HEK293T (cell line): ENCODE measurements at regions not wholly inside any gene's neighbourhood (a gene's known extent, or its start where the extent isn't known, plus 50 kb on each side); places are given as distances from the start of the nearest gene placed in this dataset.

Source experiments
- CTCF ChIA-PET: fragments of 350-600 bp; formaldehyde crosslinking; extraction: SDS; loops from one replicate; lab custom pipeline; 2021; ENCODE audit warnings: antibody characterized with exemption, inconsistent platforms; lab: Yijun Ruan, JAX
- POLR2A ChIA-PET: fragments of 350-600 bp; formaldehyde crosslinking; extraction: SDS; loops from one replicate; lab custom pipeline; 2020; ENCODE audit warnings: antibody characterized with exemption, inconsistent platforms; lab: Yijun Ruan, JAX
- DNase-seq: peaks from one replicate; pipeline ENCODE4 v3.0.0; 2012; ENCODE audit warnings: mixed read lengths; ENCODE audit errors: extremely low spot score
- ARNT ChIP-seq: fragments of 450-650 bp; IDR thresholded peaks from 2 replicates; pipeline ENCODE4 v1.6.1; 2017; ENCODE audit warnings: mild to moderate bottlenecking
- BHLHE40 ChIP-seq: fragments of 450-650 bp; IDR thresholded peaks from 2 replicates; pipeline ENCODE4 v1.6.1; 2016; ENCODE audit warnings: mild to moderate bottlenecking, moderate library complexity, borderline replicate concordance
- CTBP1 ChIP-seq: fragments of 450-650 bp; IDR thresholded peaks from 2 replicates; pipeline ENCODE4 v1.6.1; 2016; ENCODE audit warnings: borderline replicate concordance
- ELF4 ChIP-seq: fragments of 450-650 bp; IDR thresholded peaks from 2 replicates; pipeline ENCODE4 v1.6.1; 2017; ENCODE audit warnings: antibody characterized with exemption
- FOXA1 ChIP-seq: fragments of 450-650 bp; IDR thresholded peaks from 2 replicates; pipeline ENCODE4 v1.6.1; 2016; ENCODE audit warnings: mild to moderate bottlenecking
- FOXK2 ChIP-seq: fragments of 450-650 bp; IDR thresholded peaks from 2 replicates; pipeline ENCODE4 v1.6.1; 2016; ENCODE audit warnings: mild to moderate bottlenecking
- FOXM1 ChIP-seq: fragments of 450-650 bp; IDR thresholded peaks from 2 replicates; pipeline ENCODE4 v1.6.1; 2017; ENCODE audit warnings: mild to moderate bottlenecking, borderline replicate concordance
- HDGF ChIP-seq: fragments of 450-650 bp; IDR thresholded peaks from 2 replicates; pipeline ENCODE4 v1.6.1; 2017; ENCODE audit warnings: antibody characterized with exemption, borderline replicate concordance
- L3MBTL2 ChIP-seq: fragments of 450-650 bp; conservative IDR thresholded peaks from 2 replicates; pipeline ENCODE4 v1.6.1; 2016; ENCODE audit warnings: mild to moderate bottlenecking
- LEF1 ChIP-seq: fragments of 450-650 bp; IDR thresholded peaks from 2 replicates; pipeline ENCODE4 v1.6.1; 2017; ENCODE audit warnings: mild to moderate bottlenecking, borderline replicate concordance
- NFRKB ChIP-seq: fragments of 450-650 bp; IDR thresholded peaks from 2 replicates; pipeline ENCODE4 v1.6.1; 2016; ENCODE audit warnings: mild to moderate bottlenecking, moderate library complexity
- PKNOX1 ChIP-seq: fragments of 450-650 bp; IDR thresholded peaks from 2 replicates; pipeline ENCODE4 v1.6.1; 2016
- SP1 ChIP-seq: fragments of 450-650 bp; IDR thresholded peaks from 2 replicates; pipeline ENCODE4 v1.6.1; 2017
- SUZ12 ChIP-seq: fragments of 450-650 bp; IDR thresholded peaks from 2 replicates; pipeline ENCODE4 v1.6.1; 2016; ENCODE audit warnings: mild to moderate bottlenecking
- TARDBP ChIP-seq: fragments of 450-650 bp; IDR thresholded peaks from 2 replicates; pipeline ENCODE4 v1.6.1; 2016
- ZNF384 ChIP-seq: fragments of 450-650 bp; IDR thresholded peaks from 2 replicates; pipeline ENCODE4 v1.6.1; 2016

- POLR2A ChIA-PET = no interaction called here
- CTCF ChIA-PET = no interaction called here
- no peak for DNase-seq
- TF ChIP-seq SP1 = no peak
- TF ChIP-seq NFRKB = no peak
- TF ChIP-seq SUZ12 = no peak
- TF ChIP-seq TARDBP = no peak
- TF ChIP-seq LEF1 = no peak
Observed at GRCh38 chr10:71029411-71029892, 141.1 kb upstream of the PCBD1 start.

- POLR2A ChIA-PET = no interaction called here
- no peak for DNase-seq
- CTCF ChIA-PET = no interaction called here
- TF ChIP-seq NFRKB (no peak), TARDBP (no peak), BHLHE40 (no peak), HDGF (no peak), LEF1 (no peak), SUZ12 (no peak), FOXA1 (no peak), ZNF384 (no peak), PKNOX1 (no peak), FOXM1 (no peak), ELF4 (no peak), FOXK2 (no peak), SP1 (no peak), ARNT (no peak), CTBP1 (no peak), L3MBTL2 (no peak)
Observed at GRCh38 chr10:71029907-71030306, 141.5 kb upstream of the PCBD1 start.

GRCh38 chr10:71031026-71031425 lies 142.7 kb upstream of the PCBD1 start:
- ChIA-PET POLR2A (no interaction called here), CTCF (no interaction called here)
- no peak for DNase-seq
- no peak for TF ChIP-seq SP1

- ChIA-PET POLR2A (no interaction called here), CTCF (no interaction called here)
- TF ChIP-seq ARNT (no peak), SUZ12 (no peak), FOXK2 (no peak), FOXM1 (no peak), CTBP1 (no peak), HDGF (no peak), ZNF384 (no peak), LEF1 (no peak), TARDBP (no peak), BHLHE40 (no peak), L3MBTL2 (no peak), NFRKB (no peak)
- no peak for DNase-seq
Observed at GRCh38 chr10:71031603-71032002, 143.2 kb upstream of the PCBD1 start.

GRCh38 chr10:71032887-71033286 lies 144.5 kb upstream of the PCBD1 start:
- TF ChIP-seq ELF4 = no peak
- no peak for TF ChIP-seq ARNT
- TF ChIP-seq HDGF = no peak
- TF ChIP-seq FOXM1 = no peak
- no peak for TF ChIP-seq PKNOX1
- TF ChIP-seq NFRKB = no peak
- TF ChIP-seq L3MBTL2 = no peak
- no peak for TF ChIP-seq LEF1
- TF ChIP-seq FOXK2 = no peak
- TF ChIP-seq ZNF384 = no peak
- TF ChIP-seq SUZ12 = no peak
- ChIA-PET POLR2A (no interaction called here), CTCF (no interaction called here)
- DNase-seq = no peak

- POLR2A ChIA-PET = no interaction called here
- no peak for TF ChIP-seq LEF1
- no peak for TF ChIP-seq TARDBP
- TF ChIP-seq ARNT = no peak
- TF ChIP-seq ELF4 = no peak
- TF ChIP-seq FOXK2 = no peak
- TF ChIP-seq ZNF384 = no peak
- no peak for TF ChIP-seq NFRKB
- no peak for TF ChIP-seq L3MBTL2
- TF ChIP-seq BHLHE40 = no peak
- CTCF ChIA-PET = no interaction called here
- no peak for DNase-seq
Observed at GRCh38 chr10:71033396-71033980, 145.1 kb upstream of the PCBD1 start.

GRCh38 chr10:71035511-71036296 lies 147.3 kb upstream of the PCBD1 start:
- ChIA-PET POLR2A (no interaction called here), CTCF (interaction anchor here (0.7 kb wide), 1 partner anchor 523 kb away, joined by 5 read pairs; no protein-coding TSS in a partner anchor)
- no peak for DNase-seq
- no peak for TF ChIP-seq SP1
- TF ChIP-seq BHLHE40 = no peak
- no peak for TF ChIP-seq ARNT
- no peak for TF ChIP-seq PKNOX1
- no peak for TF ChIP-seq LEF1
- TF ChIP-seq ZNF384 = no peak
- no peak for TF ChIP-seq L3MBTL2
- TF ChIP-seq NFRKB = no peak
- TF ChIP-seq ELF4 = no peak
- no peak for TF ChIP-seq TARDBP
- TF ChIP-seq FOXM1 = no peak
- no peak for TF ChIP-seq CTBP1
- TF ChIP-seq HDGF = no peak
- TF ChIP-seq FOXA1 = no peak
- TF ChIP-seq SUZ12 = no peak
- no peak for TF ChIP-seq FOXK2
